ENCODE measurements at regions not wholly inside any gene's neighbourhood (a gene's known extent, or its start where the extent isn't known, plus 50 kb on each side); places are given as distances from the start of the nearest gene placed in this dataset.
"Not testable (repeated sequence)": the region's sequence is repeated elsewhere in the genome, so short reads cannot be mapped to it uniquely, and the experiment has no call there.

- no peak for DNase-seq (ENCODE audit: low read depth, low spot score)
- Mint-ChIP-seq H3K9me3 (peaks cover 22% of the 10 kb centered on the region), H3K4me3 (no peak overlapping the region), H3K27me3 (ENCODE audit: low read depth) (peaks cover 9% of the 10 kb centered on the region), H3K36me3 (ENCODE audit: low read depth) (peaks cover 13% of the 10 kb centered on the region), H3K4me1 (no peaks in the 10 kb centered on the region), H3K27ac (ENCODE audit: unreplicated experiment) (no peak overlapping the region)
- no peak for TF ChIP-seq CTCF (conservative IDR thresholded peaks at IDR 0.05)
These were observed 209.7 kb downstream of the COPRS start for GRCh38 chr17:31649302-31649701.

- H3K4me1 Mint-ChIP-seq, result no peaks in the 10 kb centered on the region
- DNase-seq (ENCODE audit: low read depth, low spot score), result no peak
These were observed 211.4 kb downstream of the COPRS start for GRCh38 chr17:31647661-31648060.

GRCh38 chr17:31646642-31647041 lies 212.4 kb downstream of the COPRS start:
- peaks cover 22% of the 10 kb centered on the region for H3K9me3 Mint-ChIP-seq
- no peak for DNase-seq (ENCODE audit: low read depth, low spot score)
- no peaks in the 10 kb centered on the region for H3K4me1 Mint-ChIP-seq
- H3K4me3 Mint-ChIP-seq, result no peak overlapping the region
- peaks cover 10% of the 10 kb centered on the region for H3K27me3 Mint-ChIP-seq (ENCODE audit: low read depth)
- TF ChIP-seq CTCF (conservative IDR thresholded peaks at IDR 0.05), result no peak
- H3K36me3 Mint-ChIP-seq (ENCODE audit: low read depth), result peaks cover 13% of the 10 kb centered on the region
- no peak overlapping the region for H3K27ac Mint-ChIP-seq (ENCODE audit: unreplicated experiment)

More at GRCh38 chr17:31647661-31648060, 211.4 kb downstream of the COPRS start:
- no peak overlapping the region for H3K4me3 Mint-ChIP-seq
- TF ChIP-seq CTCF (conservative IDR thresholded peaks at IDR 0.05), result no peak
- H3K9me3 Mint-ChIP-seq, result peaks cover 22% of the 10 kb centered on the region
- H3K27ac Mint-ChIP-seq (ENCODE audit: unreplicated experiment), result no peak overlapping the region
- peaks cover 9% of the 10 kb centered on the region for H3K27me3 Mint-ChIP-seq (ENCODE audit: low read depth)
- H3K36me3 Mint-ChIP-seq (ENCODE audit: low read depth), result peaks cover 13% of the 10 kb centered on the region

- Mint-ChIP-seq H3K4me3 (no peak overlapping the region), H3K4me1 (no peaks in the 10 kb centered on the region), H3K36me3 (ENCODE audit: low read depth) (peaks cover 15% of the 10 kb centered on the region), H3K9me3 (peaks cover 22% of the 10 kb centered on the region), H3K27ac (ENCODE audit: unreplicated experiment) (peak overlapping the region; percentile 84), H3K27me3 (ENCODE audit: low read depth) (peaks cover 11% of the 10 kb centered on the region)
- TF ChIP-seq CTCF (conservative IDR thresholded peaks at IDR 0.05), result no peak
- DNase-seq (ENCODE audit: low read depth, low spot score), result no peak
These were observed 213.7 kb downstream of the COPRS start for GRCh38 chr17:31645351-31645750.

GRCh38 chr17:31631766-31632165 lies 227.3 kb downstream of the COPRS start:
- DNase-seq (ENCODE audit: low read depth, low spot score), result no peak
- no peaks in the 10 kb centered on the region for H3K36me3 Mint-ChIP-seq (ENCODE audit: low read depth)
- H3K9me3 Mint-ChIP-seq, result no peaks in the 10 kb centered on the region
- no peaks in the 10 kb centered on the region for H3K4me1 Mint-ChIP-seq
- H3K27me3 Mint-ChIP-seq (ENCODE audit: low read depth), result peaks cover 32% of the 10 kb centered on the region
- no peak overlapping the region for H3K27ac Mint-ChIP-seq (ENCODE audit: unreplicated experiment)
- no peak for TF ChIP-seq CTCF (conservative IDR thresholded peaks at IDR 0.05)
- H3K4me3 Mint-ChIP-seq, result no peak overlapping the region

- not testable (repeated sequence) for H3K4me3 Mint-ChIP-seq; H3K9me3 Mint-ChIP-seq; H3K27ac Mint-ChIP-seq (ENCODE audit: unreplicated experiment); H3K4me1 Mint-ChIP-seq; DNase-seq (ENCODE audit: low read depth, low spot score); H3K36me3 Mint-ChIP-seq (ENCODE audit: low read depth)
- peaks cover 37% of the 10 kb centered on the region for H3K27me3 Mint-ChIP-seq (ENCODE audit: low read depth)
These were observed 228.2 kb downstream of the COPRS start for GRCh38 chr17:31630866-31631265.
